ENCODE measurements at regions not wholly inside any gene's neighbourhood (a gene's known extent, or its start where the extent isn't known, plus 50 kb on each side); places are given as distances from the start of the nearest gene placed in this dataset.

DNA sequence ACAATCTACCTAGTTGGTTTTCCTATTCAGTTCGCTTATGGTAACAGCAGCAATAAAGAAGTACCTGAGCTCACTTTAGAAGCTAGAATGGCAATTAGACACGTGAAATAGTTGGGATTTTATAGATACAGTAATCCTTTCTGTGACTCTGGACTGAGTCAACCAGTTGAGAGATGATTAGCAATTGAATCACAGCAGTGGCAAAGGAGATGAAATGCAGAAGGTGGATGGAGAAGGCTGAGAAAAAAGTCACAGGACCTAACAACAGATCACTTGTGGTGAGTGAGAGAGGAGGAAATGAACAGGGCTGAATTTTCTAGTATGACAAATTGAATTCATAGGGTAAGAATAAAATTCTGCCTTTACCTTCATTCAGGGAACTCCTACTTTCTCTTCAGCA lies 197.1 kb upstream of the MAGEB18 start:
- H3K27ac ChIP-seq (ENCODE audit: low read length), result no peak overlapping the region
- H3K9ac ChIP-seq (ENCODE audit: low read length), result no peak overlapping the region
- intact Hi-C loops (cut with micrococcal nuclease), result no loop called here
- peak; percentile 26 for DNase-seq
- H4K20me1 ChIP-seq (ENCODE audit: low read length), result no peaks in the 10 kb centered on the region
- H3K27me3 ChIP-seq (ENCODE audit: low read length), result no peaks in the 10 kb centered on the region
- CTCF ChIA-PET, result no interaction called here
- no TSS peak for BruUV-seq (replicated peaks)
- no peak overlapping the region for H3K4me2 ChIP-seq (ENCODE audit: low read length)
- H3K4me3 ChIP-seq (ENCODE audit: low read length), result no peak overlapping the region
- no peak for TF ChIP-seq EZH2 (IDR thresholded peaks at IDR 0.05; ENCODE audit: low read length, unreplicated experiment)
- TF ChIP-seq, protein P1, sequence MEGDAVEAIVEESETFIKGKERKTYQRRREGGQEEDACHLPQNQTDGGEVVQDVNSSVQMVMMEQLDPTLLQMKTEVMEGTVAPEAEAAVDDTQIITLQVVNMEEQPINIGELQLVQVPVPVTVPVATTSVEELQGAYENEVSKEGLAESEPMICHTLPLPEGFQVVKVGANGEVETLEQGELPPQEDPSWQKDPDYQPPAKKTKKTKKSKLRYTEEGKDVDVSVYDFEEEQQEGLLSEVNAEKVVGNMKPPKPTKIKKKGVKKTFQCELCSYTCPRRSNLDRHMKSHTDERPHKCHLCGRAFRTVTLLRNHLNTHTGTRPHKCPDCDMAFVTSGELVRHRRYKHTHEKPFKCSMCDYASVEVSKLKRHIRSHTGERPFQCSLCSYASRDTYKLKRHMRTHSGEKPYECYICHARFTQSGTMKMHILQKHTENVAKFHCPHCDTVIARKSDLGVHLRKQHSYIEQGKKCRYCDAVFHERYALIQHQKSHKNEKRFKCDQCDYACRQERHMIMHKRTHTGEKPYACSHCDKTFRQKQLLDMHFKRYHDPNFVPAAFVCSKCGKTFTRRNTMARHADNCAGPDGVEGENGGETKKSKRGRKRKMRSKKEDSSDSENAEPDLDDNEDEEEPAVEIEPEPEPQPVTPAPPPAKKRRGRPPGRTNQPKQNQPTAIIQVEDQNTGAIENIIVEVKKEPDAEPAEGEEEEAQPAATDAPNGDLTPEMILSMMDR (conservative IDR thresholded peaks at IDR 0.05; ENCODE audit: low read depth, low read length), result no peak
- TF ChIP-seq EZH2phosphoT487 (IDR thresholded peaks at IDR 0.05; ENCODE audit: borderline replicate concordance, low read length), result no peak
- no peaks in the 10 kb centered on the region for H3K36me3 ChIP-seq (ENCODE audit: low read depth, low read length)
- POLR2A ChIA-PET (ENCODE audit: unreplicated experiment), result no interaction called here
- no peak for ATAC-seq
- no peaks in the 10 kb centered on the region for H3K4me1 ChIP-seq (ENCODE audit: insufficient read depth, low read length)
- H3F3A ChIP-seq (ENCODE audit: low read length, unreplicated experiment), result no peaks in the 10 kb centered on the region
- no peaks in the 10 kb centered on the region for H3K79me2 ChIP-seq (ENCODE audit: low read length)
- H2AFZ ChIP-seq (ENCODE audit: low read length), result no peak overlapping the region
- no peaks in the 10 kb centered on the region for H3K9me3 ChIP-seq (ENCODE audit: low read length)
- H3K9me2 ChIP-seq (replicated peaks; ENCODE audit: low read length), result no peaks in the 10 kb centered on the region

DNA sequence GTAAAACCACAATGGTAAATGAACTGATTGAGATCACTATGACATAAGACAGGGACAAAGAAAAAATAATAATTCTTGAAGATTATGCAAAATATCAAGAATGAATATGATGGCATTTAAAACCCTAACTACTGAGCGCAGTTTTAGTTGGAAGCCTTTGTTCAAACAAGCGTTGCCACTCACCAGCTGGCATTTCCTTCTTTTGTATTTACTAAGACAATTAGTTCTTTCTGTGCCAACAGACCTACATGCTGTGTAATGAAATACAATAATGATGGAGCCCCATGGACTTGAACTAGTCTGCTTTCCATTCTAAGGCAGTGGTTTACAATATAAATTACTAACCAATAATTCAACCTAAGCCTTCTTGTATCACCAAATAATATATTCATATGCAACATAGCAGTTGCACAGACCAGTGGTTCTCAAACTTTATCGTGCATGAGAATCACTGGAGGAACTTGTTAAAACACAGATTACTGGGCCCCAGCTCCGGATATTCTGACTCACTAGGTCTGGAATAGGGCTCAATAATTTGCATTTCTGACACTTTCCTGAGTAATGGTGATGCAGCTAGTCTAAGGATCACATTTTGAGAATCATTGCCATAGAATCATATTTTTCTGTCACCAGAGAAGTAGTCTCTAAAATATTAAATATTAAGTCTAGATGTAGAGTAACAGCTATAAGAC lies 196.4 kb upstream of the MAGEB18 start:
- no peaks in the 10 kb centered on the region for H3F3A ChIP-seq (ENCODE audit: low read length, unreplicated experiment)
- POLR2A ChIA-PET (ENCODE audit: unreplicated experiment), result no interaction called here
- H3K4me3 ChIP-seq (ENCODE audit: low read length), result no peak overlapping the region
- intact Hi-C loops (cut with micrococcal nuclease), result no loop called here
- no peaks in the 10 kb centered on the region for H3K9me2 ChIP-seq (replicated peaks; ENCODE audit: low read length)
- TF ChIP-seq, protein P1 (conservative IDR thresholded peaks at IDR 0.05; ENCODE audit: low read depth, low read length), result no peak
- TF ChIP-seq EZH2phosphoT487 (IDR thresholded peaks at IDR 0.05; ENCODE audit: borderline replicate concordance, low read length), result no peak
- TF ChIP-seq EZH2 (IDR thresholded peaks at IDR 0.05; ENCODE audit: low read length, unreplicated experiment), result no peak
- CTCF ChIA-PET, result no interaction called here
- no peaks in the 10 kb centered on the region for H3K79me2 ChIP-seq (ENCODE audit: low read length)
- H3K4me1 ChIP-seq (ENCODE audit: insufficient read depth, low read length), result no peaks in the 10 kb centered on the region
- H3K4me2 ChIP-seq (ENCODE audit: low read length), result no peak overlapping the region
- H3K27me3 ChIP-seq (ENCODE audit: low read length), result no peaks in the 10 kb centered on the region
- 0 out of 2 replicates have a peak, but pooled peaks cover 3% of the 10 kb centered on the region for H3K9me3 ChIP-seq (ENCODE audit: low read length)
- H3K27ac ChIP-seq (ENCODE audit: low read length), result no peak overlapping the region
- H3K9ac ChIP-seq (ENCODE audit: low read length), result no peak overlapping the region
- no peaks in the 10 kb centered on the region for H3K36me3 ChIP-seq (ENCODE audit: low read depth, low read length)
- no TSS peak for BruUV-seq (replicated peaks)
- no peak for ATAC-seq
- no peak overlapping the region for H2AFZ ChIP-seq (ENCODE audit: low read length)
- no peaks in the 10 kb centered on the region for H4K20me1 ChIP-seq (ENCODE audit: low read length)
- DNase-seq, result peak; percentile 1

DNA sequence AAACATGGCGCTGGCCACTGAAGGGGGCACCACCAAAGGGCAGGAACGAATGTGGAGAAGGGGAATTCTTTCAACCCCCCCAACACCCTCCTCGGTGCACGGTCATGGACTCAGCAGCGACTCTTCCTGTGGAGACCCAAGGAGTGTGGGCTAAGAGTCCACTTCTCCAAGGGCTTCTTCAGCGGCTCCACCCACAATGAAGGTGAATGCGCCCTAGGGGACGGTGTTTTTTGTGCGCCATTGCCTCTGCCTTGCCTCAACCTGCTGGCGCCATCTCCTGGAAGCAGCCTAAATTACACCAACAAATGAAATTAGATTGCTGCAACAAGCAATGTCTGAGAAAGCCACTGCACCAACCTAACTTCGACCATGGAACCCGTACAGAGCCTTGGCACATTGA lies 169.2 kb upstream of the MAGEB18 start:
- DNase-seq (peak; percentile 4), ATAC-seq (no peak)
- BruUV-seq (replicated peaks), result no TSS peak
- Histone ChIP-seq H3K27ac (ENCODE audit: low read length) (no peak overlapping the region), H3K9ac (ENCODE audit: low read length) (no peak overlapping the region), H3K27me3 (ENCODE audit: low read length) (no peaks in the 10 kb centered on the region), H3K4me2 (ENCODE audit: low read length) (no peak overlapping the region), H3K4me1 (ENCODE audit: insufficient read depth, low read length) (no peaks in the 10 kb centered on the region), H3F3A (ENCODE audit: low read length, unreplicated experiment) (no peaks in the 10 kb centered on the region), H3K79me2 (ENCODE audit: low read length) (no peaks in the 10 kb centered on the region), H3K9me2 (replicated peaks; ENCODE audit: low read length) (no peaks in the 10 kb centered on the region), H3K4me3 (ENCODE audit: low read length) (no peak overlapping the region), H2AFZ (ENCODE audit: low read length) (no peak overlapping the region), H3K36me3 (ENCODE audit: low read depth, low read length) (no peaks in the 10 kb centered on the region), H4K20me1 (ENCODE audit: low read length) (no peaks in the 10 kb centered on the region), H3K9me3 (ENCODE audit: low read length) (no peaks in the 10 kb centered on the region)
- CTCF ChIA-PET, result no interaction called here
- TF ChIP-seq, protein P1 (conservative IDR thresholded peaks at IDR 0.05; ENCODE audit: low read depth, low read length), result peak; percentile 32; the same call in 1 of the 2 replicates
- no peak for TF ChIP-seq EZH2phosphoT487 (IDR thresholded peaks at IDR 0.05; ENCODE audit: borderline replicate concordance, low read length)
- POLR2A ChIA-PET (ENCODE audit: unreplicated experiment), result no interaction called here
- intact Hi-C loops (cut with micrococcal nuclease), result no loop called here
